PC-9 (cell line): ENCODE measurements at regions not wholly inside any gene's neighbourhood (a gene's known extent, or its start where the extent isn't known, plus 50 kb on each side); places are given as distances from the start of the nearest gene placed in this dataset.

Experiments used
- CTCF ChIP-seq: fragments of 200-600 bp; sonication (generic); conservative IDR thresholded peaks from 2 replicates; pipeline ENCODE4 v1.6.1; 2017; ENCODE audit warnings: mixed run types, antibody characterized with exemption, mild to moderate bottlenecking, moderate library complexity
- EZH2 ChIP-seq: fragments of 200-600 bp; sonication (generic); IDR thresholded peaks from 2 replicates; pipeline ENCODE4 v1.8.0; 2017; ENCODE audit warnings: antibody characterized with exemption, low read depth

GRCh38 chr11:69976794-69977193 is 101.3 kb upstream of the ANO1 start:
- TF ChIP-seq CTCF, result no peak
- no peak for TF ChIP-seq EZH2
